Activated B cell treated with CpG ODN at 0.5 μM for 24 hours (primary cell): ENCODE measurements at regions not wholly inside any gene's neighbourhood (a gene's known extent, or its start where the extent isn't known, plus 50 kb on each side); places are given as distances from the start of the nearest gene placed in this dataset.

Experiments
- ATAC-seq: fragments of 200-7000 bp; cut with Tn5 transposase; one replicate; pipeline ENCODE4 v1.10.0; 2021; ENCODE audit warnings: low read depth, mild to moderate bottlenecking, moderate library complexity
- CTCF ChIA-PET: fragments of 350-600 bp; sonication (Branson Sonifier 250); formaldehyde crosslinking; loops from one replicate; lab custom pipeline; 2021; ENCODE audit warnings: antibody characterized with exemption; lab: Charles Lee
- POLR2A ChIA-PET: fragments of 350-600 bp; sonication (Branson Sonifier 250); formaldehyde crosslinking; loops from one replicate; lab custom pipeline; 2021; ENCODE audit warnings: antibody characterized with exemption; lab: Charles Lee
- DNase-seq: peaks from one replicate; pipeline ENCODE4 v3.0.0; 2022
- H3K27ac Mint-ChIP-seq: one replicate; pipeline ENCODE4 v1.8.0; 2020; ENCODE audit warnings: mixed read lengths
- H3K27me3 Mint-ChIP-seq: one replicate; pipeline ENCODE4 v1.8.0; 2021; ENCODE audit warnings: mixed read lengths
- H3K36me3 Mint-ChIP-seq: one replicate; pipeline ENCODE4 v1.8.0; 2021; ENCODE audit warnings: low read depth, mixed read lengths
- H3K4me1 Mint-ChIP-seq: one replicate; pipeline ENCODE4 v1.8.0; 2021; ENCODE audit warnings: mixed read lengths
- H3K4me3 Mint-ChIP-seq: one replicate; pipeline ENCODE4 v1.8.0; 2020; ENCODE audit warnings: mild to moderate bottlenecking, mixed read lengths
- H3K9me3 Mint-ChIP-seq: one replicate; pipeline ENCODE4 v1.8.0; 2020; ENCODE audit warnings: mixed read lengths
- CTCF ChIP-seq: fragments of 200-600 bp; IDR thresholded peaks from one replicate; pipeline ENCODE4 v1.8.0; 2022; ENCODE audit warnings: antibody characterized with exemption, mild to moderate bottlenecking
- intact Hi-C: fragments of 100-400 bp; cut with micrococcal nuclease; formaldehyde crosslinking; loops from one replicate; pipeline ENCODE4 v1.15.1; 2024

- ChIA-PET POLR2A (no interaction called here), CTCF (no interaction called here)
- TF ChIP-seq CTCF = no peak
These were observed 267.8 kb downstream of the STIM2 start for GRCh38 chr4:27128443-27128842.

GRCh38 chr4:27129871-27130366 lies 269.3 kb downstream of the STIM2 start:
- no peaks in the 10 kb centered on the region for H3K36me3 Mint-ChIP-seq
- ChIA-PET POLR2A (no interaction called here), CTCF (no interaction called here)
- H3K4me1 Mint-ChIP-seq = no peaks in the 10 kb centered on the region
- peaks cover 2% of the 10 kb centered on the region for H3K27me3 Mint-ChIP-seq
- intact Hi-C loops = no loop called here
- ATAC-seq = no peak
- no peak for DNase-seq
- H3K9me3 Mint-ChIP-seq = peaks cover 4% of the 10 kb centered on the region
- no peak for TF ChIP-seq CTCF
- no peak overlapping the region for H3K4me3 Mint-ChIP-seq
- H3K27ac Mint-ChIP-seq = no peak overlapping the region

More at GRCh38 chr4:27128443-27128842, 267.8 kb downstream of the STIM2 start:
- ATAC-seq (no peak), DNase-seq (no peak)
- H3K27me3 Mint-ChIP-seq = peaks cover 2% of the 10 kb centered on the region
- intact Hi-C loops = no loop called here
- H3K4me3 Mint-ChIP-seq = no peak overlapping the region
- no peaks in the 10 kb centered on the region for H3K36me3 Mint-ChIP-seq
- no peaks in the 10 kb centered on the region for H3K9me3 Mint-ChIP-seq
- H3K4me1 Mint-ChIP-seq = no peaks in the 10 kb centered on the region
- H3K27ac Mint-ChIP-seq = no peak overlapping the region

GRCh38 chr4:27132497-27132896 lies 271.9 kb downstream of the STIM2 start:
- H3K4me1 Mint-ChIP-seq = no peaks in the 10 kb centered on the region
- H3K27me3 Mint-ChIP-seq = peaks cover 2% of the 10 kb centered on the region
- TF ChIP-seq CTCF = no peak
- no peak for DNase-seq
- no peak overlapping the region for H3K4me3 Mint-ChIP-seq
- H3K27ac Mint-ChIP-seq = no peak overlapping the region
- POLR2A ChIA-PET = no interaction called here
- ATAC-seq = no peak
- CTCF ChIA-PET = no interaction called here
- no peaks in the 10 kb centered on the region for H3K36me3 Mint-ChIP-seq
- peaks cover 6% of the 10 kb centered on the region for H3K9me3 Mint-ChIP-seq
- intact Hi-C loops = no loop called here

- no peaks in the 10 kb centered on the region for H3K36me3 Mint-ChIP-seq
- no peaks in the 10 kb centered on the region for H3K9me3 Mint-ChIP-seq
- H3K4me3 Mint-ChIP-seq = no peak overlapping the region
- no peaks in the 10 kb centered on the region for H3K4me1 Mint-ChIP-seq
- POLR2A ChIA-PET = no interaction called here
- H3K27ac Mint-ChIP-seq = no peak overlapping the region
- DNase-seq (no peak), ATAC-seq (no peak)
- CTCF ChIA-PET = no interaction called here
- intact Hi-C loops = no loop called here
- no peak for TF ChIP-seq CTCF
- H3K27me3 Mint-ChIP-seq = no peaks in the 10 kb centered on the region
These were observed 279.8 kb downstream of the STIM2 start for GRCh38 chr4:27140486-27140885.

- no peak for ATAC-seq
- intact Hi-C loops = no loop called here
- CTCF ChIA-PET = no interaction called here
- H3K4me1 Mint-ChIP-seq = no peaks in the 10 kb centered on the region
- no peak overlapping the region for H3K4me3 Mint-ChIP-seq
- H3K27ac Mint-ChIP-seq = no peak overlapping the region
- TF ChIP-seq CTCF = no peak
- H3K36me3 Mint-ChIP-seq = no peaks in the 10 kb centered on the region
- no peak for DNase-seq
- no peaks in the 10 kb centered on the region for H3K9me3 Mint-ChIP-seq
- POLR2A ChIA-PET = no interaction called here
- H3K27me3 Mint-ChIP-seq = no peaks in the 10 kb centered on the region
These were observed 280.9 kb downstream of the STIM2 start for GRCh38 chr4:27141530-27141929.
